ENCODE measurements at regions not wholly inside any gene's neighbourhood (a gene's known extent, or its start where the extent isn't known, plus 50 kb on each side); places are given as distances from the start of the nearest gene placed in this dataset.
"Not testable (repeated sequence)": the region's sequence is repeated elsewhere in the genome, so short reads cannot be mapped to it uniquely, and the experiment has no call there.

DNA sequence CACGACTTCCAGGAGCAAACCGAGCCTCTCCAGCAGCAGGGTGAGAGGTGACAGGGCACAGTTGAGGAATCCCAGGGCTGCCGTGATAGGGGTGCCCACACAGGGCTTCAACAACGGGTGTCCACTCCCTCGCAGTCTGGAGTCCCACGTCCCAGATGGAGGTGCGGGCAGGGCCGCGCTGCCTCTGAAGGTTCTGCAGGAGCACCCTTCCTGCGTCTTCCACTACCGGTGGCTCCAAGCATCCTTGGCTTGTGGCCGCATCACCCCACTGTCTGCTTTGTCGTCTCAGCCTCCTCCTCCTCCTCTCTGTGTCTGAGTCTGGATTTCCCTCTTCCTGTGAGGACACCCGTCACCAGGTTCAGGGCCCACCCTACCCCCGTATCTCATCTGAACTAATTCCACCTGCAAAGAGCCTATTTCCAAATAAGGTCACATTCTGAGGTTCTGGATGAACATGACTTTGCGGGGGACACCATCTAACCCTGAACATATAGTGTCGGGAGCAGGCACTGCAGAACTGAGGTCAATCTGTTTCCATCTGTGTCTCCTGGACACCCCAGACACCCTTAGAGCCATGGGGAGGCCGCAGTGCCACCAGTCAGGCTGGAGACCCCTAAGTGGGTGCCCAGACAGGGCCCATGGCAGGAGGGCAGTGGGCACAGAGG, 117.3 kb upstream of the FOXD4L5 start:
- TF ChIP-seq, protein P1, sequence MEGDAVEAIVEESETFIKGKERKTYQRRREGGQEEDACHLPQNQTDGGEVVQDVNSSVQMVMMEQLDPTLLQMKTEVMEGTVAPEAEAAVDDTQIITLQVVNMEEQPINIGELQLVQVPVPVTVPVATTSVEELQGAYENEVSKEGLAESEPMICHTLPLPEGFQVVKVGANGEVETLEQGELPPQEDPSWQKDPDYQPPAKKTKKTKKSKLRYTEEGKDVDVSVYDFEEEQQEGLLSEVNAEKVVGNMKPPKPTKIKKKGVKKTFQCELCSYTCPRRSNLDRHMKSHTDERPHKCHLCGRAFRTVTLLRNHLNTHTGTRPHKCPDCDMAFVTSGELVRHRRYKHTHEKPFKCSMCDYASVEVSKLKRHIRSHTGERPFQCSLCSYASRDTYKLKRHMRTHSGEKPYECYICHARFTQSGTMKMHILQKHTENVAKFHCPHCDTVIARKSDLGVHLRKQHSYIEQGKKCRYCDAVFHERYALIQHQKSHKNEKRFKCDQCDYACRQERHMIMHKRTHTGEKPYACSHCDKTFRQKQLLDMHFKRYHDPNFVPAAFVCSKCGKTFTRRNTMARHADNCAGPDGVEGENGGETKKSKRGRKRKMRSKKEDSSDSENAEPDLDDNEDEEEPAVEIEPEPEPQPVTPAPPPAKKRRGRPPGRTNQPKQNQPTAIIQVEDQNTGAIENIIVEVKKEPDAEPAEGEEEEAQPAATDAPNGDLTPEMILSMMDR (IDR thresholded peaks at IDR 0.05), result not testable (repeated sequence)
- not testable (repeated sequence) for TF ChIP-seq POLR2A (IDR thresholded peaks at IDR 0.05); EP300 (IDR thresholded peaks at IDR 0.05; ENCODE audit: low read depth)
